ENCODE measurements at regions not wholly inside any gene's neighbourhood (a gene's known extent, or its start where the extent isn't known, plus 50 kb on each side); places are given as distances from the start of the nearest gene placed in this dataset.

- TF ChIP-seq CTCF (IDR thresholded peaks at IDR 0.05): no peak
- TF ChIP-seq POLR2A (IDR thresholded peaks at IDR 0.05): no peak
These were observed 154.4 kb downstream of the EBLN2 start for GRCh38 chr3:73215901-73216300.

Measured in right lobe of liver (tissue), 4 donors.